ENCODE measurements at regions not wholly inside any gene's neighbourhood (a gene's known extent, or its start where the extent isn't known, plus 50 kb on each side); places are given as distances from the start of the nearest gene placed in this dataset.
"Not testable (repeated sequence)": the region's sequence is repeated elsewhere in the genome, so short reads cannot be mapped to it uniquely, and the experiment has no call there.

DNA sequence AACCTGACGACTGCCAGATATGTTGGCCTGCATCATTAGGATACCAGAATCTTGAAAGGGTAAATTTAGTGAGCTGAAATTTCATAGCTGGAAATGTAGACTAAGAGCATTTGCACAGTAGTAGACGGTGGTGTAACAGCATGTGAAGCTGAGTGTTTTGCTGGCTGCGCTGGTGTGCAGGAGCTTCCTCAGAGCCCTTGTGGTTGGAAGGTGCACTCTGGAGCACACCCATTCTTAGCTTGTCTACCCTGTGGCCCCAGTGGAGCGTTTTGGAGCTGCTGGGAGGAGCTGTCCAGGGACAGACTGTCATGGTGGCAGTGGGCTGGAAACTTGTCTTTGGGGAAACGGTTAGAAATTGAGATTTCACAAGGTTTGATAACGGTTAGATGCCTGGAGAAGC, 82.8 kb downstream of the NPIPB11 start:
- TF ChIP-seq POLR2AphosphoS5, POLR2A (IDR thresholded peaks at IDR 0.05): not testable (repeated sequence)
